ENCODE measurements at regions not wholly inside any gene's neighbourhood (a gene's known extent, or its start where the extent isn't known, plus 50 kb on each side); places are given as distances from the start of the nearest gene placed in this dataset.
A peak's percentile ranks its signal among the peaks of the same experiment; 100 is the strongest.
"Not testable (repeated sequence)": the region's sequence is repeated elsewhere in the genome, so short reads cannot be mapped to it uniquely, and the experiment has no call there.

DNA sequence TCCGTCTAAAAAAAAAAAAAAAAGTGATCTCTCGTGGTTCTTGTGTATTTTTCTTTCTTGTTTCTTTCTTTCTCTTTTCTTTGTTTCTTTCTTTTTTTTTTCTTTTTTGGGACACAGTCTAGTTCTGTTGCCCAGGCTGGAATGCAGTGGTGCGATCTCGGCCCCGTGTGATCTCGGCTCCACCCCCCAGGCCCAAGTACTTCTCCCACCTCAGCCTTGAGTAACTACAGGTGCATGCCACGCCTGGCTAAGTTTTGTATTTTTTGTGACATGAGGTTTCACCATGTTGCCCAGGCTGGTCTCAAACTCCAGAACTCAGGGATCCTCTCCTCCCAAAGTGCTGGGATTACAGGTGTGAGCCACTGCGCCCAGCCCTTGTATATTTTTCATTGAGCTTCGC is 91.4 kb downstream of the TMEM237 start:
- H3K4me1 ChIP-seq (ENCODE audit: insufficient read depth): peaks cover 1% of the 10 kb centered on the region
- H2AFZ ChIP-seq: no peak overlapping the region
- H4K20me1 ChIP-seq (ENCODE audit: insufficient read depth): no peaks in the 10 kb centered on the region
- H3K9me3 ChIP-seq (ENCODE audit: low read depth): no peaks in the 10 kb centered on the region
- no peak overlapping the region for H3K9ac ChIP-seq
- H3K9me2 ChIP-seq (ENCODE audit: insufficient read depth): no peaks in the 10 kb centered on the region
- no peak overlapping the region for H3K27ac ChIP-seq
- no peak for DNase-seq
- no peak overlapping the region for H3K4me2 ChIP-seq (ENCODE audit: unreplicated experiment)
- no peaks in the 10 kb centered on the region for H3K79me2 ChIP-seq (ENCODE audit: insufficient read depth)
- H3F3A ChIP-seq (ENCODE audit: insufficient read depth): peaks cover 3% of the 10 kb centered on the region
- TF ChIP-seq EZH2phosphoT487 (IDR thresholded peaks at IDR 0.05; ENCODE audit: insufficient read depth, low read depth) (no peak), EZH2 (IDR thresholded peaks at IDR 0.05; ENCODE audit: insufficient read depth, poor library complexity, severe bottlenecking) (no peak)
- in situ Hi-C loops (cut with MboI): no loop called here
- H3K36me3 ChIP-seq (ENCODE audit: low read depth): no peaks in the 10 kb centered on the region
- 88 to 90% methylated on average over 7 to 9 of the region's 9 CpGs for WGBS, 2 experiments (ENCODE audit: low coverage in 1 of 2, low lambda C conversion rate in 2 of 2, missing lambda C conversion rate in 2 of 2)
- H3K4me3 ChIP-seq: no peak overlapping the region
- no peaks in the 10 kb centered on the region for H3K27me3 ChIP-seq (replicated peaks; ENCODE audit: insufficient read depth)

DNA sequence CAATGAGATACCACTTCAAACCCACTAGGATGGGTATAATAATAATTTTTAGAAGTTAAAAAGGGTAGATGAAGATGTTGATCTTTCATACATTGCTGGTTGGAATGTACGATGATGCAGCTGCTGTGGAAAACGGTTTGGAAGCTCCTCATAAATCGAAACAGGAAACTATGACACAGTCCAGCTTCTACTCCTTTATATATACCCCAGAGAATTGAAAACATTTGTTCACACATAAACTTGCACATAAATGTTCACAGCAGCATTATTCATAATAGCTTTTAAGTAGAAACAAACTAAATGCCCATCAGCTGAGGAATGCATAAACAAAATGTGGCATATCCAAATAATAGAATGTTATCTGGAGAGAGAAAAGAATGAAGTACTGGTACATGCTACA is 95.0 kb downstream of the STRADB start:
- Histone ChIP-seq H3K9me3 (ENCODE audit: low read depth) (no peaks in the 10 kb centered on the region), H3K9ac (no peak overlapping the region), H3F3A (ENCODE audit: insufficient read depth) (peaks cover 11% of the 10 kb centered on the region), H4K20me1 (ENCODE audit: insufficient read depth) (no peaks in the 10 kb centered on the region), H3K4me3 (peak overlapping the region; percentile 49), H2AFZ (peak overlapping the region; percentile 10; the same call in 1 of the 2 replicates), H3K27ac (peak overlapping the region; percentile 23), H3K79me2 (ENCODE audit: insufficient read depth) (no peaks in the 10 kb centered on the region), H3K4me1 (ENCODE audit: insufficient read depth) (peaks cover 10% of the 10 kb centered on the region), H3K36me3 (ENCODE audit: low read depth) (no peaks in the 10 kb centered on the region), H3K9me2 (ENCODE audit: insufficient read depth) (no peaks in the 10 kb centered on the region), H3K4me2 (ENCODE audit: unreplicated experiment) (peak overlapping the region; percentile 55), H3K27me3 (replicated peaks; ENCODE audit: insufficient read depth) (no peaks in the 10 kb centered on the region)
- in situ Hi-C loops (cut with MboI): no loop called here
- TF ChIP-seq EZH2phosphoT487 (IDR thresholded peaks at IDR 0.05; ENCODE audit: insufficient read depth, low read depth) (peak; percentile 88), EZH2 (IDR thresholded peaks at IDR 0.05; ENCODE audit: insufficient read depth, poor library complexity, severe bottlenecking) (no peak)
- DNase-seq: peak; percentile 78
- WGBS, 2 experiments (ENCODE audit: low coverage in 1 of 2, low lambda C conversion rate in 2 of 2, missing lambda C conversion rate in 2 of 2): 5 to 9% methylated on average over 3 of the region's 3 CpGs

DNA sequence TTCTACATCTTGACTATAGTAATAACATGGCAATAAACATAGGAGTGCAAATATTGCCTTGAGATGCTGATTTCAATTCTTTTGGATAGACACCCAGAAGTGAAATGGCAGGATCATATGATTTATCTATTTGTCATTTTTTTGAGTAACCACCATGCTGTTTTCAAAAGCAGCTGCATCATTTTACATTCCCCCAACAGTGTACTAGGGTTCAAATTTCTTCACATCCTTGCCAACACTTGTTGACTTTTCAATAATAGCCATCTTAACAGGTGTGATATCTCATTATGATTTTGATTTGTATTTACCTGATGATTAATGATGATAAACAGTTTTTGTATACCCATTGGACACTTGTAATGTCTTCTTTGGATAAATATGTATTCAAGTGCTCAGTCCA is 90.8 kb downstream of the STRADB start:
- in situ Hi-C loops (cut with MboI): no loop called here
- TF ChIP-seq EZH2phosphoT487 (IDR thresholded peaks at IDR 0.05; ENCODE audit: insufficient read depth, low read depth): no peak
- TF ChIP-seq EZH2 (IDR thresholded peaks at IDR 0.05; ENCODE audit: insufficient read depth, poor library complexity, severe bottlenecking): no peak
- H3K9me3 ChIP-seq (ENCODE audit: low read depth): no peaks in the 10 kb centered on the region

DNA sequence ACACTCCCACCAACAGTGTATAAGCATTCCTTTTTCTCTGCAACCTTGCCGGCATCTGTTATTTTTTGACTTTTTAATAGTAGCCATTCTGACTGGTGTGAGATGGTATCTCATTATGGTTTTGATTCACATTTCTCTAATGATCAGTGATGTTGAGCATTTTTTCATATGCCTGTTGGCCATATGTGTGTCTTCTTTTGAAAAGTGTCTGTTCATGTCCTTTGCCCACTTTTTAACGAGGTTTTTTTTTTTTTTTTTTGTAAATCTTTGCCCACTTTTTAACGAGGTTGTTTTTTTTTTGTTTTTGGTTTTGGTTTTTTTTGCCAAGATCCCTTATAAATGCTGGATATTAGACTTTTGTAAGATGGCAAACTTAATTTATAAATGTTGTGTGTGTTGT is 87.7 kb downstream of the STRADB start:
- H3K27ac ChIP-seq; DNase-seq; H3K79me2 ChIP-seq (ENCODE audit: insufficient read depth); H3K4me2 ChIP-seq (ENCODE audit: unreplicated experiment); H3K36me3 ChIP-seq (ENCODE audit: low read depth); H3K27me3 ChIP-seq (replicated peaks; ENCODE audit: insufficient read depth); H3K9me2 ChIP-seq (ENCODE audit: insufficient read depth); in situ Hi-C loops (cut with MboI); H3K9ac ChIP-seq; H3K4me3 ChIP-seq; H3K9me3 ChIP-seq (ENCODE audit: low read depth); H4K20me1 ChIP-seq (ENCODE audit: insufficient read depth); H3F3A ChIP-seq (ENCODE audit: insufficient read depth); H2AFZ ChIP-seq; H3K4me1 ChIP-seq (ENCODE audit: insufficient read depth): not testable (repeated sequence)
- WGBS, 2 experiments (ENCODE audit: low coverage in 1 of 2, low lambda C conversion rate in 2 of 2, missing lambda C conversion rate in 2 of 2): 39 to 42% methylated on average over 3 of the region's 3 CpGs

More for the DNA sequence above, 90.8 kb downstream of the STRADB start:
- peaks cover 10% of the 10 kb centered on the region for H3K4me1 ChIP-seq (ENCODE audit: insufficient read depth)
- no peak overlapping the region for H3K4me2 ChIP-seq (ENCODE audit: unreplicated experiment)
- no peaks in the 10 kb centered on the region for H3K9me2 ChIP-seq (ENCODE audit: insufficient read depth)
- no peak overlapping the region for H3K27ac ChIP-seq
- H3K36me3 ChIP-seq (ENCODE audit: low read depth): no peaks in the 10 kb centered on the region
- H3F3A ChIP-seq (ENCODE audit: insufficient read depth): peaks cover 11% of the 10 kb centered on the region
- DNase-seq: no peak
- H3K9ac ChIP-seq: no peak overlapping the region
- H3K4me3 ChIP-seq: no peak overlapping the region
- no peak overlapping the region for H2AFZ ChIP-seq
- H4K20me1 ChIP-seq (ENCODE audit: insufficient read depth): no peaks in the 10 kb centered on the region
- no peaks in the 10 kb centered on the region for H3K27me3 ChIP-seq (replicated peaks; ENCODE audit: insufficient read depth)
- H3K79me2 ChIP-seq (ENCODE audit: insufficient read depth): no peaks in the 10 kb centered on the region

DNA sequence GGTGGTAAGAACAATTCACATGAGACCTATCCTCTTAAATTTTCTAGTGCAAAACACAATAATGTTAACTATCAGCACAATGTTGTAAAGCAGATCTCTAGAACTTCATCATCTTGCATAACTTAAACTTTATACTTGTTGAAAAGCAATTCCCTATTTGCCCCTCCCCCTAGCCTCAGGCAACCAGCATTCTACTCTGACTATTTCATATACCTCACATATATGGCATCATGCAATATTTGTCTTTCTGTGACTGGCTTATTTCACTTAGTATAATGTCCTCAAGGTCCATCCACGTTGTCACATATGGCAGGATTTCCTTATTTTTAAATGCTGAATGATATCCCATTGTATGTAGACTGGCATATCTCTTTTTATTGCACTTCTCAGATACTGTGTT is 86.5 kb downstream of the STRADB start:
- H3K79me2 ChIP-seq (ENCODE audit: insufficient read depth): no peaks in the 10 kb centered on the region
- peaks cover 7% of the 10 kb centered on the region for H3F3A ChIP-seq (ENCODE audit: insufficient read depth)
- 0 out of 2 replicates have a peak, but pooled peaks cover 3% of the 10 kb centered on the region for H3K36me3 ChIP-seq (ENCODE audit: low read depth)
- no peak overlapping the region for H3K4me2 ChIP-seq (ENCODE audit: unreplicated experiment)
- in situ Hi-C loops (cut with MboI): no loop called here
- H3K27ac ChIP-seq: no peak overlapping the region
- no peaks in the 10 kb centered on the region for H4K20me1 ChIP-seq (ENCODE audit: insufficient read depth)
- TF ChIP-seq EZH2 (IDR thresholded peaks at IDR 0.05; ENCODE audit: insufficient read depth, poor library complexity, severe bottlenecking): no peak
- TF ChIP-seq EZH2phosphoT487 (IDR thresholded peaks at IDR 0.05; ENCODE audit: insufficient read depth, low read depth): no peak
- no peaks in the 10 kb centered on the region for H3K9me3 ChIP-seq (ENCODE audit: low read depth)
- DNase-seq: no peak
- H3K4me3 ChIP-seq: no peak overlapping the region
- no peaks in the 10 kb centered on the region; the same call in 1 of the 2 replicates for H3K9me2 ChIP-seq (ENCODE audit: insufficient read depth)
- H3K27me3 ChIP-seq (replicated peaks; ENCODE audit: insufficient read depth): no peaks in the 10 kb centered on the region
- H2AFZ ChIP-seq: no peak overlapping the region
- no peaks in the 10 kb centered on the region for H3K4me1 ChIP-seq (ENCODE audit: insufficient read depth)
- no peak overlapping the region for H3K9ac ChIP-seq
- 95 to 98% methylated on average over 1 of the region's 1 CpG for WGBS, 2 experiments (ENCODE audit: low coverage in 1 of 2, low lambda C conversion rate in 2 of 2, missing lambda C conversion rate in 2 of 2)

Measured in GM23248 (cell line).